HUES48 (cell line): ENCODE measurements at regions not wholly inside any gene's neighbourhood (a gene's known extent, or its start where the extent isn't known, plus 50 kb on each side); places are given as distances from the start of the nearest gene placed in this dataset.

Source experiments
- H3K27ac ChIP-seq: one replicate; pipeline ENCODE4 v1.7.0; 2013; ENCODE audit warnings: low read depth, low read length, inconsistent platforms
- H3K27me3 ChIP-seq: 2 replicates; pipeline ENCODE4 v1.6.1; 2013; ENCODE audit warnings: mild to moderate bottlenecking, low read length; ENCODE audit not compliant: control insufficient read depth, insufficient read depth
- H3K36me3 ChIP-seq: 2 replicates; pipeline ENCODE4 v1.6.1; 2013; ENCODE audit warnings: low read length; ENCODE audit not compliant: control insufficient read depth, insufficient read depth
- H3K4me1 ChIP-seq: 2 replicates; pipeline ENCODE4 v1.6.1; 2013; ENCODE audit warnings: mild to moderate bottlenecking, low read length; ENCODE audit not compliant: control insufficient read depth, insufficient read depth
- H3K4me3 ChIP-seq: 2 replicates; pipeline ENCODE4 v1.5.1; 2013; ENCODE audit warnings: mild to moderate bottlenecking, low read depth, low read length
- H3K9ac ChIP-seq: 2 replicates; pipeline ENCODE4 v1.6.1; 2013; ENCODE audit warnings: mild to moderate bottlenecking, low read depth, low read length, moderate library complexity
- H3K9me3 ChIP-seq: 2 replicates; pipeline ENCODE4 v1.6.1; 2013; ENCODE audit warnings: low read length; ENCODE audit not compliant: control insufficient read depth, insufficient read depth

DNA sequence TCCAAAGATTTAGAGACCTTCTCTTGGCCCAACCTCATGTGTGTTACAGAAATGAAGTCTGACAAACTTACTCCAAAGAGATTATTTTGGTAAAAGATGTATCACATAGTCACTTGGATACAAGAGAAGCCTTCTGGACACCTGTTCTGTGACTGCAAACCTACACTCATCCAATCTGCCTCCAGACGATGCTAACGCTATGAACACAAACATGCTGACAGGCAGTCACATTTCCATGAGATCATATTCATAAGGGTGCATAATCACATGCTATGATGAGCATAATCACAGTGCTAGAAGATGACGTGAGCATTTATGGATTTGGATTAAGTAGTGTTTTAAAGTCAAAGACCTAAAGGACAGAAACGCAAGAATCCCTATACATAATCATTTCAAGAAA is 340.2 kb downstream of the HACE1 start:
- Histone ChIP-seq H3K9ac (no peak overlapping the region), H3K27ac (no peak overlapping the region), H3K9me3 (no peaks in the 10 kb centered on the region), H3K36me3 (no peaks in the 10 kb centered on the region), H3K4me1 (no peaks in the 10 kb centered on the region), H3K4me3 (no peak overlapping the region), H3K27me3 (no peaks in the 10 kb centered on the region)

- Histone ChIP-seq H3K27me3 (no peaks in the 10 kb centered on the region), H3K9ac (no peak overlapping the region), H3K36me3 (no peaks in the 10 kb centered on the region), H3K9me3 (no peaks in the 10 kb centered on the region), H3K4me3 (no peak overlapping the region), H3K4me1 (no peaks in the 10 kb centered on the region), H3K27ac (no peak overlapping the region)
These were observed 350.4 kb downstream of the HACE1 start for GRCh38 chr6:104509355-104509754.

DNA sequence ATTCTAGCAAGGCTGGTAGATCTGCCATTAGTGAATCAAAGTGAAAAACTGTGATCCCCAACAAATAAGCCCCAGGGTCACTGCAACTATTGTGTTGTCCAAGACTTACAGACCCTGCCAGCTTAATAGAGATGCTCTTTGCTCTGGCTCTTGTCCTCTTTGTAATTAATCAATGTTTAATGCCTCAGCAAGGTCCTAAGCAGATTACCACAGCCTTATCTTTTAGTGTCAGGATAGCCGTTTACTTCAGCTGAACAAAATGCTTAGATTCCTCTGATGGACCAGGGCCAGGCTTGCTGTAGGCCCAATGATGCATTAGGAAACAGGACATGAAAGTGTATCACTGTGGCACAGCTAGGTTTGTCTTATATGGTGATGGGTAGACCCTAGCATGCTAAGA is 353.3 kb downstream of the HACE1 start:
- Histone ChIP-seq H3K4me1 (no peaks in the 10 kb centered on the region), H3K27me3 (no peaks in the 10 kb centered on the region), H3K4me3 (no peak overlapping the region), H3K9me3 (no peaks in the 10 kb centered on the region), H3K27ac (no peak overlapping the region), H3K36me3 (no peaks in the 10 kb centered on the region), H3K9ac (no peak overlapping the region)

DNA sequence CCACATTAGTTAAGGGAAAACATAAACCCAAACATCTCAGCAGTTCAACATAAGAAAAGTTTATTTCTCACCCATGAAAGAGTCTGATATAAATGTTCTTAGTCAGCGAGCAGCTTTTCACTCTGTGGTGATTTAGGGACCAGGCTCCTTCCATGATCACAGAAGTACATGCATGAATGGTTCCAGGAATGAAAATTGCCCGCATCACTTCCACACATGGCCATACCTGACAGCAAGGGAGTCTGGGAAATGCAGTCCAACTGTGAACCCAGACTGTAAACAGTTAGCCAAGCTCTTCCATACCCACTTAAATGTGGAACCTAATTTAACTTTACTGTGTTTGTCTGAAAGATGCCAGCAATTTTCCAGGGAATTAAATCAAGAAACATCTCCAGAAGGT is 353.9 kb downstream of the HACE1 start:
- no peak overlapping the region for H3K27ac ChIP-seq
- H3K27me3 ChIP-seq = no peaks in the 10 kb centered on the region
- H3K36me3 ChIP-seq = no peaks in the 10 kb centered on the region
- H3K9ac ChIP-seq = no peak overlapping the region
- H3K9me3 ChIP-seq = no peaks in the 10 kb centered on the region
- no peak overlapping the region for H3K4me3 ChIP-seq
- H3K4me1 ChIP-seq = no peaks in the 10 kb centered on the region

DNA sequence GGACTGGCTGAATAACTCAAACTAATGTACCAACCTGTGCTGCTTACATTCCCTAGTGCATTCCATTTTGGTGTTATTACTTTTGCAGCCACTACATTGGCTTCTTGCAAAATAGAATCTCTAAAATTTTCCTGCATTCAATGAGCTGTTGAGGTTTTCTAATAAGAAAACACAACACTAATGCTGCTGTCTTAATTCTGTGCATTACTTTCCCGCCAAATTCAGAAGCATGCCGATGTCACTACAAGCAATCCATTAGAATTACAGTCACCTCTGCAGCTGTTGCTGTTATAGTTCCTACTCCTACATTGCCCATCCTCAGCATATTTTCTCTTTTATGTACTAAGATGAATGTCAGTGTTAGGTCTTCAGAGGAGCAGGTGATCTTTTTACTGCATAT is 359.5 kb downstream of the HACE1 start:
- H3K9me3 ChIP-seq = no peaks in the 10 kb centered on the region
- no peak overlapping the region for H3K27ac ChIP-seq
- H3K27me3 ChIP-seq = no peaks in the 10 kb centered on the region
- no peaks in the 10 kb centered on the region for H3K36me3 ChIP-seq
- H3K9ac ChIP-seq = no peak overlapping the region
- H3K4me3 ChIP-seq = no peak overlapping the region
- H3K4me1 ChIP-seq = no peaks in the 10 kb centered on the region

GRCh38 chr6:104486035-104486434 is 373.7 kb downstream of the HACE1 start:
- Histone ChIP-seq H3K27ac (no peak overlapping the region), H3K4me1 (no peaks in the 10 kb centered on the region), H3K27me3 (no peaks in the 10 kb centered on the region), H3K4me3 (no peak overlapping the region), H3K36me3 (no peaks in the 10 kb centered on the region), H3K9me3 (no peaks in the 10 kb centered on the region), H3K9ac (no peak overlapping the region)

DNA sequence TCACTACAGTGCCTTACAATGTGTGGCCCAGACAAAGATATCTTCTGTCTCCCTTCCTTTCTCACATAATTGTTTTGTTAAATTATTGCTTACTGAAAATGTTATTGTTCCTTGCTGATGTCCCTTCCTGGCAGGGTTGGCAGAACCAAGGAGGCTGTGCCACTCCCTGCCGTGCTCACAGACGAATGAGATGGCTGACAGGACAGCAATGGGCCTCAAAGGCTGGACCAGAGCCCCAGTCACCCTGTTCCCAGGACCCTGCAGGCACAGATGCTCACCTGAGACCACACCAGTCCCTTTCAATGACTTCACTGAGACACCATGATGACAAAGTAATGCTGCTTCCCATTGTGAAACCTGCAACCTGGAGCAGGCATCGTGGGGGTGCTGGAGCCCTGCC is 375.1 kb downstream of the HACE1 start:
- Histone ChIP-seq H3K4me3 (no peak overlapping the region), H3K27ac (no peak overlapping the region), H3K36me3 (no peaks in the 10 kb centered on the region), H3K9me3 (no peaks in the 10 kb centered on the region), H3K9ac (no peak overlapping the region), H3K4me1 (no peaks in the 10 kb centered on the region), H3K27me3 (no peaks in the 10 kb centered on the region)

DNA sequence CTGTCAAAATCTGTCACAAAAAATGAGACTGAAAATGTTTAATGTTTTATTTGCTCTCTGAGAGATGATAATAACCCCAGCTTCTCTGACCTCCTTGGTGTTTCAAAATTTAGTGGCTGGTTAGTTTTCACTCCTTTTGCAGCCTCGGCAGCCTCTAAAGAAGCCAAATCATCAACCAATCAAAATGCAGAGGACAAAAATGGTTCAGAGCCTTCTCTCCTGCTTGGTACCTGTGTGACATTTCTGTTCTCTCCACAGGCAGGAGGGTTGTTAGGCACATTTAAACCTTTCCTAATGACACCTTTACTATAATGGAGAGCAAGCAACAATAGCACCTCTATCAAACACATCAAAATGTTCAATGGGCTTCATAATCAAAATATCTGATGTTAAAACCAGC is 375.5 kb downstream of the HACE1 start:
- Histone ChIP-seq H3K36me3 (no peaks in the 10 kb centered on the region), H3K4me1 (no peaks in the 10 kb centered on the region), H3K4me3 (no peak overlapping the region), H3K27ac (no peak overlapping the region), H3K27me3 (no peaks in the 10 kb centered on the region), H3K9ac (no peak overlapping the region), H3K9me3 (no peaks in the 10 kb centered on the region)

- Histone ChIP-seq H3K27ac (no peak overlapping the region), H3K36me3 (no peaks in the 10 kb centered on the region), H3K9me3 (no peaks in the 10 kb centered on the region), H3K27me3 (no peaks in the 10 kb centered on the region), H3K4me1 (no peaks in the 10 kb centered on the region), H3K9ac (no peak overlapping the region), H3K4me3 (no peak overlapping the region)
These were observed 376.4 kb downstream of the HACE1 start for GRCh38 chr6:104483225-104483834.

- no peaks in the 10 kb centered on the region for H3K36me3 ChIP-seq
- no peak overlapping the region for H3K27ac ChIP-seq
- H3K4me3 ChIP-seq = no peak overlapping the region
- H3K4me1 ChIP-seq = peaks cover 12% of the 10 kb centered on the region
- H3K9ac ChIP-seq = no peak overlapping the region
- H3K9me3 ChIP-seq = no peaks in the 10 kb centered on the region
- no peaks in the 10 kb centered on the region for H3K27me3 ChIP-seq
These were observed 382.1 kb downstream of the HACE1 start for GRCh38 chr6:104477569-104477968.

DNA sequence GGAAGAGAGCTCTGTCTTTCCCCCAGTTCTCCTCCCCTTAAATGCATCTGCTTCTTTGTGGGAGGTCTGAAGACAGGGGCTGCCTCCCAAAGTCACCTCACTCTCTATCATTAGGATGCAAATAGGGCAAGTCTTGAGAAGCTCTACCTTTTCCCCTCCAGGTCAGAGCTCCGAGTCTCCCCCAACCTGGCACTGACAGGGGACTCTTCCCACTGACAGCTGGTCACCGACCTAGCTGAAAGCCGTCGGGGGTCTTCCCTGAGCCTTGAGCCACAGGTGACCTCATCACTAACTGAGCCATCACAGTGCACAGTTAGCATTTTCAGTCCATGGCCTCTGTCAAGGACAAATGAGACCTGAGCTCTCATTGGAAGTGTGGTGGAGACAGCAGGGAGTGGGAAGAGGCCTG is 386.7 kb downstream of the HACE1 start:
- peaks cover 29% of the 10 kb centered on the region for H3K4me1 ChIP-seq
- no peak overlapping the region for H3K4me3 ChIP-seq
- H3K27me3 ChIP-seq = no peaks in the 10 kb centered on the region
- peak overlapping the region; percentile 70 for H3K27ac ChIP-seq
- no peaks in the 10 kb centered on the region for H3K9me3 ChIP-seq
- no peak overlapping the region for H3K9ac ChIP-seq
- H3K36me3 ChIP-seq = no peaks in the 10 kb centered on the region
